Large intestine (tissue), 3 donors: ENCODE measurements at regions not wholly inside any gene's neighbourhood (a gene's known extent, or its start where the extent isn't known, plus 50 kb on each side); places are given as distances from the start of the nearest gene placed in this dataset.
"Not testable (repeated sequence)": the region's sequence is repeated elsewhere in the genome, so short reads cannot be mapped to it uniquely, and the experiment has no call there.

ENCODE experiments used
- DNase-seq, 2 donors: peaks; one replicate each; pipeline versions ENCODE4 v3.0.0 to v3.0.0-alpha.2; 2013
- H3K27ac ChIP-seq: one replicate; pipeline ENCODE4 v1.5.1; 2013; ENCODE audit warnings: low read length
- H3K27me3 ChIP-seq: 2 replicates; pipeline ENCODE4 v1.6.1; 2013; ENCODE audit warnings: low read length; ENCODE audit not compliant: control insufficient read depth, insufficient read depth
- H3K36me3 ChIP-seq: 2 replicates; pipeline ENCODE4 v1.6.1; 2013; ENCODE audit warnings: low read length; ENCODE audit not compliant: control insufficient read depth, insufficient read depth
- H3K4me1 ChIP-seq: one replicate; pipeline ENCODE4 v1.6.1; 2013; ENCODE audit warnings: low read length; ENCODE audit not compliant: control insufficient read depth, insufficient read depth
- H3K4me3 ChIP-seq: one replicate; pipeline ENCODE4 v1.5.1; 2013; ENCODE audit warnings: low read length
- H3K9me3 ChIP-seq: one replicate; pipeline ENCODE4 v1.6.1; 2013; ENCODE audit warnings: mild to moderate bottlenecking, low read depth, low read length, moderate library complexity; ENCODE audit not compliant: control insufficient read depth
- WGBS: methylation state at CpG from one replicate; pipeline ENCODE4 v1.1.5; 2013; ENCODE audit warnings: low lambda C conversion rate; ENCODE audit not compliant: insufficient coverage; 5-methylcytosine and 5-hydroxymethylcytosine counted together

- Histone ChIP-seq H3K4me3 (no peak overlapping the region), H3K27me3 (no peaks in the 10 kb centered on the region), H3K4me1 (no peaks in the 10 kb centered on the region), H3K9me3 (no peaks in the 10 kb centered on the region), H3K36me3 (no peaks in the 10 kb centered on the region), H3K27ac (no peak overlapping the region)
- 83% methylated on average over 1 of the region's 1 CpG for WGBS
- DNase-seq, result no peak
Measured at GRCh38 chr5:99553211-99553810, 624.5 kb upstream of the CHD1 start.

- WGBS, result no CpG with 5 or more reads among the region's 1 CpG
- DNase-seq, result no peak
- Histone ChIP-seq H3K4me1 (no peaks in the 10 kb centered on the region), H3K27me3 (no peaks in the 10 kb centered on the region), H3K9me3 (no peaks in the 10 kb centered on the region), H3K36me3 (no peaks in the 10 kb centered on the region), H3K4me3 (no peak overlapping the region), H3K27ac (no peak overlapping the region)
Measured at GRCh38 chr5:99544356-99544755, 615.5 kb upstream of the CHD1 start.

- Histone ChIP-seq H3K36me3 (no peaks in the 10 kb centered on the region), H3K27ac (no peak overlapping the region), H3K27me3 (no peaks in the 10 kb centered on the region), H3K4me1 (no peaks in the 10 kb centered on the region), H3K9me3 (no peaks in the 10 kb centered on the region), H3K4me3 (no peak overlapping the region)
- no peak for DNase-seq
- WGBS, result 50% methylated on average over 1 of the region's 4 CpGs
Measured at GRCh38 chr5:99543841-99544240, 615.0 kb upstream of the CHD1 start.

- H3K27me3 ChIP-seq, H3K36me3 ChIP-seq, H3K4me1 ChIP-seq, H3K27ac ChIP-seq, DNase-seq, H3K4me3 ChIP-seq, H3K9me3 ChIP-seq: not testable (repeated sequence)
- WGBS, result no CpG with 5 or more reads among the region's 13 CpGs
Measured at GRCh38 chr5:99534241-99534640, 605.4 kb upstream of the CHD1 start.

GRCh38 chr5:99521666-99522065 lies 592.9 kb upstream of the CHD1 start:
- not testable (repeated sequence) for H3K27me3 ChIP-seq, H3K36me3 ChIP-seq, H3K4me3 ChIP-seq, H3K4me1 ChIP-seq, H3K27ac ChIP-seq, H3K9me3 ChIP-seq, DNase-seq
- no CpG with 5 or more reads among the region's 1 CpG for WGBS

GRCh38 chr5:99515864-99516490 lies 587.2 kb upstream of the CHD1 start:
- WGBS, result no CpG with 5 or more reads among the region's 6 CpGs
- H3K36me3 ChIP-seq, H3K4me3 ChIP-seq, H3K4me1 ChIP-seq, H3K9me3 ChIP-seq, DNase-seq, H3K27me3 ChIP-seq, H3K27ac ChIP-seq: not testable (repeated sequence)

- not testable (repeated sequence) for H3K36me3 ChIP-seq, DNase-seq, H3K27ac ChIP-seq, H3K4me1 ChIP-seq, H3K27me3 ChIP-seq, H3K4me3 ChIP-seq, H3K9me3 ChIP-seq
- WGBS, result no CpG with 5 or more reads among the region's 1 CpG
Measured at GRCh38 chr5:99510237-99510866, 581.5 kb upstream of the CHD1 start.

- not testable (repeated sequence) for H3K27me3 ChIP-seq, H3K9me3 ChIP-seq, H3K27ac ChIP-seq, H3K4me1 ChIP-seq, H3K4me3 ChIP-seq, DNase-seq, H3K36me3 ChIP-seq
- no CpG with 5 or more reads among the region's 9 CpGs for WGBS
Measured at GRCh38 chr5:99509064-99509463, 580.3 kb upstream of the CHD1 start.

GRCh38 chr5:99495456-99495855 lies 566.6 kb upstream of the CHD1 start:
- H3K9me3 ChIP-seq, H3K4me3 ChIP-seq, H3K27ac ChIP-seq, DNase-seq, H3K36me3 ChIP-seq, H3K4me1 ChIP-seq, H3K27me3 ChIP-seq: not testable (repeated sequence)
- no CpG with 5 or more reads among the region's 4 CpGs for WGBS

GRCh38 chr5:99478450-99478849 lies 549.6 kb upstream of the CHD1 start:
- H3K27me3 ChIP-seq, H3K4me1 ChIP-seq, H3K4me3 ChIP-seq, H3K36me3 ChIP-seq, H3K27ac ChIP-seq, DNase-seq, H3K9me3 ChIP-seq: not testable (repeated sequence)
- WGBS, result no CpG with 5 or more reads among the region's 2 CpGs

GRCh38 chr5:99473328-99473727 lies 544.5 kb upstream of the CHD1 start:
- not testable (repeated sequence) for DNase-seq, H3K4me3 ChIP-seq, H3K36me3 ChIP-seq, H3K27me3 ChIP-seq, H3K4me1 ChIP-seq, H3K9me3 ChIP-seq, H3K27ac ChIP-seq
- 100% methylated on average over 1 of the region's 4 CpGs for WGBS
